ENCODE measurements at regions not wholly inside any gene's neighbourhood (a gene's known extent, or its start where the extent isn't known, plus 50 kb on each side); places are given as distances from the start of the nearest gene placed in this dataset.
"Not testable (repeated sequence)": the region's sequence is repeated elsewhere in the genome, so short reads cannot be mapped to it uniquely, and the experiment has no call there.

DNA sequence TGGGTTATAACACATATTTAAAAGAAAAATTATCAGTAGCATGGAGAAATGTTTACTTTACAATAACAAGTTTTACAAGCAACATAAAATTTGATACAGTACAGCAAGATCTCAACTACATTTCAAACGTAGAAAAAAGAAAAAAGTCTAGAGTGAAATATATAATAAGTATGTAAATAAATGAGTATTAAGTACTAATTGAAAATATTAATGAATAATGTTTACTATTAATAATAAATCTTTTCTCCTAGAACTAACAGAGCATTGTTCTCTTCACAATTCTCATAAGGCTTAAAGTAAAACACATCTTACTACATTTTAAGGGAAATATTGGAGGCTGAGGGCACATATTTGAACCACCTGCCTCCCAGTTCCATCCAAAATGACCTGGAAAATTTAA, 72.1 kb downstream of the TMEM212 start:
- no peak for DNase-seq

GRCh38 chr3:171916888-171917287, 73.7 kb downstream of the TMEM212 start:
- no peak for DNase-seq

DNA sequence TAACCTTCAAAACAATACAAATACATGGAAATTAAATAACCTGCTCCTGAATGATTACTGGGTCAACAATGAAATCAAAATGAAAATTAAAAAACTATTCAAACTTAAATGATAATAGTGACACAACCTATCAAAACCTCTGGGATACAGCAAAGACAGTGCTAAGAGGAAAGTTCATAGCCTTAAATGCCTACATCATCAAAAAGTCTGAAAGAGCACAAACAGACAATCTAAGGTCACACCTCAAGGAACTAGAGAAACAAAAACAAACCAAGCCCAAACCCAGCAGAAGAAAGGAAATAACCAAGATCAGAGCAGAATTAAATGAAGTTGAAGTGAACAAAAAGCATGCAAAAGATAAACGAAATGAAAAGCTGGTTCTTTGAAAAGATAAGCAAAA, 79.5 kb downstream of the TMEM212 start:
- DNase-seq = not testable (repeated sequence)

- not testable (repeated sequence) for DNase-seq
Observed at GRCh38 chr3:171923668-171924067, 80.5 kb downstream of the TMEM212 start.

DNA sequence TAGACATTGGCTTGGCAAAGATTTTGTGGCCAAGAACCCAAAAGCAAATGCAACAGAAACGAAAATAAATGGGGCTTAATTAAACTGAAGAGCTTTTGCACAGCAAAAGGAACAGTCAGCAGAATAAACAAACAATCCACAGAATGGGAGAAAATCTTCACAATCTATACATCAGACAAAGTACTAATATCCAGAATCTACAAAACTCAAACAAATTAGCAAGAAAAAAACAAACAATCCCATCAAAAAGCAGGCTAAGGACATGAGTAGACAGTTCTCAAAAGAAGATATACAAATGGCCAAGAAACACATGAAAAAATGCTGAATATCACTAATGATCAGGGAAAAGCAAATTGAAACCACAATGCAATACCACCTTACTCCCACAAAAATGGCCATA, 81.7 kb downstream of the TMEM212 start:
- not testable (repeated sequence) for DNase-seq

- DNase-seq = no peak
Observed at GRCh38 chr3:171932153-171932611, 89.0 kb downstream of the TMEM212 start.

GRCh38 chr3:171933441-171933840, 90.3 kb downstream of the TMEM212 start:
- DNase-seq = no peak

- DNase-seq = no peak
Observed at GRCh38 chr3:171935261-171936123, 92.3 kb downstream of the TMEM212 start.

- DNase-seq = peak; percentile 39
Observed at GRCh38 chr3:171936191-171936841, 93.2 kb downstream of the TMEM212 start.

DNA sequence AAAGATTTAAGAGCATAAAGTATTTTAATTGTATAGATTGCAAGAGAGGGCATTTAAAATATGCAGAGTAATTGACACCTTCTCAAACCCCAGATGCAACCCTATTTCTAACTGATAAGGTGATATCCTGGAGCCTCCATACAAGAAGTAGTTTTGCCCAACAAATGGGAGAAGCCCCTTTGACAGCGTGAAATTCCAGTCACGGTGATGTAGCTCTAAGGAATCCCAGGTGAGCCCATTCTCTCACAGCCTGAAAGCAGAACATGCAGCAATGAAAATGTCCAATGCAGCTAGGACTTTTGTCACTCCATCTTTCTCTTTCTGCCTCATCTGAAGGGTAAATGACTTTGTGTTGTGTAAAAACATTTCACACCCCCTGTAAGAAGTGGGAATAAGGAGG, 96.4 kb downstream of the TMEM212 start:
- no peak for DNase-seq

DNA sequence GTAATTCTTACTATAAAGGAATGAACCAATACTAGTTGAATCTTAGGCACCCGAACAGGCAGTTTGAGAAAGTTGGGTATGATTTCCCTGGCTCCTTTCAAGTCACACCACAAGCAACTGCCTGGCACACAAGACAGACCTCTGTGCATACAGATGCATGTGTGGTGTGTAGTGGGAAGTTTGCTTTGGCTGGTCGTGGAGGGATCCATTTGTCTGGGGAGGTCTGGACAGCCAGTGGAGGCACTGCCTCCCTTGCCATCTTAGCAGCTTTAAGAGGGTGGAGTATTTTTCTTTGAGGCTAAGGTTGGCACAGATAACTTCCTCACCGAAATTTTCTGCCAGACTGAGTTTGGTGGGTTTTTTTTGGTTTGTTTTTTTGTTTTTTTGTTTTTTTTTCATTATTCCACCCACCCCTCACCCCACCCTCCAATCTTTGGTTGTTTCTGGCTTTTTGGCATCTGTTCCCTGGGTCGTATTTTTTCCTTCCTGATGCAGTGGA, 97.1 kb downstream of the TMEM212 start:
- DNase-seq = no peak

- DNase-seq = no peak
Observed at GRCh38 chr3:171943262-171944117, 95.9 kb upstream of the FNDC3B start.

GRCh38 chr3:171944118-171945016, 95.0 kb upstream of the FNDC3B start:
- peak; percentile 62 for DNase-seq

GRCh38 chr3:171948674-171949073, 90.7 kb upstream of the FNDC3B start:
- no peak for DNase-seq

DNA sequence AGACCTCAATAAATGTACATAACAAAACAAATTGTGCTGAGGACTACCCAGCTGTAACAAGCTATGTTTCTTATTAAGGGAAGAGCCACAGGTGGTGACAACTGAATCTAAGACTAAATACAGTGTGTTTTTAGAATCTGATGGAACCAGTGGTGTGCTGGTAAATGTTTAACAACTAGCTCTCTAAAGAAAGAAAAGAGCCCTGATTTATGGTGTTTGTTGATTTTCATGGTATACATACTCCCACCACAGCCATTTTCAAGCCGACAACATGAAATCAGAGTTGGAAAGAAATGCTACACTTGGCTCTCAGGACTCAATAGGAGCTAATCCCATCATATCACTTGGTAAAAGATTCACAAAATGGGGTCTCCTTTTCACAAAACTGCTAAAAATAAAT, 89.8 kb upstream of the FNDC3B start:
- no peak for DNase-seq

DNA sequence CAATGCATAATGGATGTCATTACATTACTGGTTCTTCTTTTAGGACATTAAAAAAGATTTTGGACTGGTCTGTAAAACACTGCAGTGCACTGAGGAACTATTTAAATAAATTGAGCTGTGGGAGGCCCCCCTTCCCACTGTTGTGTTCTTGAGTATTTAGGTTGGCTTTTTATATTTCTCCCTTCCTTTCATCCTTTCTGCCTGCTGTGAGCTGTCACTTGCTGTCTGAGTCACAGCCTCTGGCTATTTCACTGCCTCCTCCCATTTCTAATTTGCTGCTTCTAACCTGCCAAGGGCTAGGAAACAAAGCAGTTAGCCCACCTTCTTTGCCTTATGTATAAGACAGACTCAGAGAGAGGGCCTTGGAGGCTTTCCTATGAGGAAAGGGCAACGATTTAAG, 89.0 kb upstream of the FNDC3B start:
- peak; percentile 28 for DNase-seq

GRCh38 chr3:171951597-171951996, 87.8 kb upstream of the FNDC3B start:
- no peak for DNase-seq

DNA sequence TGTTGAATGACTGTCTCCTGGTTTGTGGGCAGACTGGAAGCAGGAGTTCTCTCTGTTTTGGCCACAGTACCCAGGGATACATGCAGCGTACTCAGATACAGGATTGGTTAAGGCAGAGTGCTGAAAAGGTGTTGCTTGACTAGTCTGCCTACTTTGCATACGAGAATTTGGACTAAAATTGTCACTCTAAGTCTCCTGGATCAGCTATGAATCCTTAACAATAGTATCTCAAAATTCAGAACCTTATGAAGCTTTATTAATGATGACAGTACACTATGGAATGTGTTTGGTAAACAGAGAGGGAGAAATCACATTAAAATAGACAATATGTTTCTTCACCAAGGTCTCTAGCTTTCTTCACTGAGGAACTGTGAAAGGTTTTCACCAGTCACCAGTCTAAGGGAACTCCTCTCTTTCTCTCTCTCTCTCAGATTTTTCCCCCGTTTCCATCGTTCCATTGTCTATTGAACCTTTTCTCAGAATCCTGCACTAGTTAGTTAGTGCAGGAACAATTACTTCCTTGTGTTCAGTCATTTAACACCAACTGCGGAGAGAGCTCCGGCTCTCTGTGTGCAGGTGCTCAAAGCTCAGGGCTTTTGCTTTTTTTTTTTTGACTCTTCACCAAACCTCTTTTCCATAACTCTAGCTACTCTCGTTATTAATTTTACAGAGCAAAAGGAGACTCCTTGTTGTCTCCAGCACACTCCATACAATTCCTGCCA, 85.9 kb upstream of the FNDC3B start:
- no peak for DNase-seq

DNA sequence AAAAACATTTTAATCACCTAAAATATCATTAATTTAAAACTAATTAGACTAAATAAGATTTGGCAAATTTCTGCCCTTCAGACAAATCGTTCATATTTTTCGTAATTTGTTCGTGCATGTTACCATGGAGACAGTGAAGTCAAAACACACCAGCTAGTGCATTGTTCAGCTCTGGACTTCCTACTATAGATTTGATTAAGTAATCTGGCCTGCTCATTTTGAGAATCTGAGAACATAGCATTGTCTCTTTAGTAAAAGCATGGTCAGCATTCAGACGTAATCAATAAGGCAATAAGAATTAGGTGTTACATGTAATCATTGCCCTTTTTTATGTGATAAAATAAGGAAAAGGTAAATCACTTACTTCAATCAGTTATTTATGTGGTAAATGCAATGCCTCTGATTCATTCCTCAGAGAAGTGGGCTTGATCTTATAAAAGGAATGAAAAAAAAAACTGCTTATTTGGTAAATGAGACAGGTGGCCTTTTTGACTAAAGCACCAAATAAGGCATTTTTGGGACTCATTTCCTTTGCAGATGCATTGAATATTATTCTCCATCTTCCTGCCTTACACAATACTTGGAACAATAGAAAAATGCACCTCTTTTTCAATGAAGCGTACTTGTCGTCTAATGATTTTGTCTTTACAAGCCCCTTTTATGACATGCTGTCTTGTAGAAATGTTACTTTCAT, 84.5 kb upstream of the FNDC3B start:
- peak; percentile 17 for DNase-seq

- peak; percentile 47 for DNase-seq
Observed at GRCh38 chr3:171955598-171955997, 83.8 kb upstream of the FNDC3B start.
